ENCODE measurements at regions not wholly inside any gene's neighbourhood (a gene's known extent, or its start where the extent isn't known, plus 50 kb on each side); places are given as distances from the start of the nearest gene placed in this dataset.

DNA sequence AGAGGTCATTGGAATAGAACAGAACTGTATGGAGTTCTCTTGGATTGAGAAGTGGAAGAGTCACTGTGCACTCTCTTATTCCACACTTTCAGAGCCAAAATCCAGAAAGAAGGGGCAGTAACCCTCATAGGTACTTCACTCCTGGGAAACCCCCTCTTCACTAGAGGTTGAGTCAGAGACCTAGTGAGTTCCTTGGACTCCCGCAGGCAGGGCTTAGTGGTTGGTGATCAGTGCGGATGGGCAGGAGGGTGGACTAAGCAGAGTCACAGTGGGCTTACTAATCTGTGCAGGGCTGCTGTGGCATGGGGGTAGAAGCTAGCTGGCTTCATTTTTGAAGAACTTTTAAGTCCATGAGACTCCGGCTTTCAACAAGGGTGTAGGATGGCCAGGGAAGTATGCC is 95.0 kb upstream of the MLN start:
- POLR2A ChIA-PET, result no interaction called here
- 61% methylated on average over 3 of the region's 3 CpGs for WGBS (ENCODE audit: missing lambda C conversion rate)
- CTCF ChIA-PET, result interaction anchor here (1.1 kb wide), 1 partner anchor 16 kb away, joined by 5 read pairs; no protein-coding TSS in a partner anchor
- no peak overlapping the region for H3K27ac ChIP-seq
- FAIRE-seq, result no peak
- DNase-seq (ENCODE audit: low read depth in 1 of 2, low spot score in 1 of 2), result no peak
- ATAC-seq, result no peak
- TF ChIP-seq KDM1A (IDR thresholded peaks at IDR 0.05; ENCODE audit: low read depth), result no peak
- TF ChIP-seq ATOH8 (CRISPR knock-in tag; IDR thresholded peaks at IDR 0.05; ENCODE audit: low read depth), result no peak
- no peak for TF ChIP-seq PHF8 (IDR thresholded peaks at IDR 0.05; ENCODE audit: borderline replicate concordance, low read depth)
- H3K4me3 ChIP-seq, result no peak overlapping the region
- H3K4me1 ChIP-seq, result peaks cover 15% of the 10 kb centered on the region
- no peak overlapping the region for H3K4me2 ChIP-seq
- no peaks in the 10 kb centered on the region for H3K9me3 ChIP-seq

DNA sequence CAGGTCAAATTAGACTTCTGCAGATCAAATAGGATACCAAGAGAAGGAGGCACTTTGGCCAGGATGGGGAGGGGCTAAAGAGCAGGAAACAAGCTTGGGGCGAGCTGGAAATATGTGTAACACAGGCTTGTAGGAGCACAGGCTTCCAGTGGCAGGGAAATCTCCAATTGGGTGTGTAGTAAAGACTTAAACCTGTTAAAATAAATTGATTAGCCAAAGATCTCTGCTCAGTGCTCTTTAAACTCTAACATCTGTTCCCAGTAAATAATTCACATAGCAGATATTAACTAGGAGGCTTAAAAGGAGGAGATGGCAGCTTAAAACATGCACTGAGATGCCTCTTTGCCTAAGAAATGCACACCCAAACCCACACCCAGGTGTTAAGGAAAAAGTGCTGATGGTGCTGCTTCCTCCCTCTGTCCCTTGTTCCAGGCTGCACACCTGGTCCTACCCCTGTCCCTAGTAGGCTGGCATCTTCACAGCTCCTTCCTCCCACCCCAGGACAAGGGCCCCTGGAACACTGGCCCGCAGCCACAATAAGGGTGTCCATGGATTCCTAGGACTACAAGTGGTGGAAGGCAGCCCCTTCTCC is 93.5 kb upstream of the MLN start:
- DNase-seq (ENCODE audit: low read depth in 1 of 2, low spot score in 1 of 2) (no peak), ATAC-seq (peak in 1 of 2 experiments; percentile 48; a peak in 3 of 6 replicates), FAIRE-seq (no peak)
- TF ChIP-seq BHLHE40 (IDR thresholded peaks at IDR 0.05; ENCODE audit: low read depth, low read length) (no peak), MAFK (IDR thresholded peaks at IDR 0.05; ENCODE audit: partially characterized antibody) (peak; percentile 2)
- Histone ChIP-seq H3K4me1 (peaks cover 15% of the 10 kb centered on the region), H3K9me3 (no peaks in the 10 kb centered on the region), H3K4me2 (peak overlapping the region; percentile 39), H3K4me3 (no peak overlapping the region), H3K27ac (peak overlapping the region; percentile 24 to 62; a peak in 4 of 6 replicates)
- 89% methylated on average over 1 of the region's 2 CpGs for WGBS (ENCODE audit: missing lambda C conversion rate)
- CTCF ChIA-PET, result interaction anchor here (0.8 to 1.5 kb wide), 4 partner anchors 18 to 126 kb away, joined by 3 to 5 read pairs (median 4); no protein-coding TSS in a partner anchor
- POLR2A ChIA-PET, result no interaction called here

DNA sequence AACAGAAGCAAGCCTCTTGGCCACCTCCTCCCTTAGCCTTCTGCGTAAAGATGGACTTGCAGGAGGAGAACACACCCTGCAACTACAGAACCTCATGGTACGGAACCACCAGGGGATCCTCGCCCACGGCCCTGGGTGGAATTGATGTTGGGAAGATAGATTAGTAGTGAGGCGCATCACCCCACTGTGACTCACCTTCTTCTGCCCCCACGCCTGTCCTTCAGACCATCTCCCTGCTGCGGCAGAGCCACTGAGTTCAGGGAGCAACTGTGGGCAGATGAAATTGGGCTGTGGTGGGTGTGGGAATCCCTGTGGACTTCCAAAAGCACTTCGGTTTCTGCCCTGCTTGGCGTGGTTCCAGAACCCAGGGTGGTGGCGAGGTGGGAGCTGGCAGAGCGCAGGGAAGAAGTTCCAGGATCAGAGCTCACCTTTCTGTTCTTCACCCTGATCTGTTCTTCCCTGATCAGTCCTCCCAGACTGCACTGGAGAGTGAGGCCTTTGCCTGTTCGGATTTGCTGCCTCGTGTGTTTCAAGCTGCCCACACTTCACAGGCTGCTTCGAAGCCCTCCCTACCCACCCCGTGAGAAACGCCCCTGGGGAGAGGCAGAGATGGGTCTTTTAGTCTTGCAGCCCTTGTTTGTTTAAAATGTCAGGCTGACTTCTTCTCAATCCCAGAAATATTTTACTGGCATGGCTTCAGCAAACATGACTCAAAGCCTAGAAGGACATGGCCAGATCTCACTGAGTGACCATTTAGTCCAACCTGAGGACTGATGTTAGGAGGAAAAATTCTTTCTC is 92.8 kb upstream of the MLN start:
- no peak overlapping the region for H3K4me3 ChIP-seq
- no peak for DNase-seq (ENCODE audit: low read depth in 1 of 2, low spot score in 1 of 2)
- peak in 1 of 2 experiments; percentile 55; a peak in 3 of 6 replicates for ATAC-seq
- no peak for TF ChIP-seq JUN (IDR thresholded peaks at IDR 0.05)
- TF ChIP-seq RFX5 (IDR thresholded peaks at IDR 0.05), result no peak
- TF ChIP-seq ZNF302 (CRISPR knock-in tag; IDR thresholded peaks at IDR 0.05), result no peak
- no peak for TF ChIP-seq RARB (CRISPR knock-in tag; IDR thresholded peaks at IDR 0.05)
- no peak for TF ChIP-seq MAX (IDR thresholded peaks at IDR 0.05)
- TF ChIP-seq NFE2L2 (conservative IDR thresholded peaks at IDR 0.05; ENCODE audit: low read length), result no peak
- no peak for TF ChIP-seq CHD2 (IDR thresholded peaks at IDR 0.05; ENCODE audit: low read length, partially characterized antibody)
- H3K27ac ChIP-seq, result peak overlapping the region in 1 of 2 experiments; percentile 62; a peak in 4 of 6 replicates
- WGBS (ENCODE audit: missing lambda C conversion rate), result 59% methylated on average over 13 of the region's 16 CpGs
- ChIA-PET CTCF (interaction anchor here (0.8 to 1.5 kb wide), 4 partner anchors 62 to 257 kb away, joined by 3 to 4 read pairs (median 3); no protein-coding TSS in a partner anchor), POLR2A (no interaction called here)
- FAIRE-seq, result no peak
- peaks cover 15% of the 10 kb centered on the region for H3K4me1 ChIP-seq
- peak overlapping the region; percentile 39 for H3K4me2 ChIP-seq
- no peaks in the 10 kb centered on the region for H3K9me3 ChIP-seq

- H3K4me3 ChIP-seq, result no peak overlapping the region
- DNase-seq (ENCODE audit: low read depth in 1 of 2, low spot score in 1 of 2), result no peak
- no peak for TF ChIP-seq BHLHE40 (IDR thresholded peaks at IDR 0.05; ENCODE audit: low read depth, low read length)
- TF ChIP-seq USF2 (IDR thresholded peaks at IDR 0.05), result no peak
- no peak for TF ChIP-seq MAX (IDR thresholded peaks at IDR 0.05)
- no peak for TF ChIP-seq NFE2L2 (conservative IDR thresholded peaks at IDR 0.05; ENCODE audit: low read length)
- no peak for TF ChIP-seq ATOH8 (CRISPR knock-in tag; IDR thresholded peaks at IDR 0.05; ENCODE audit: low read depth)
- no peak for TF ChIP-seq ZFP36 (IDR thresholded peaks at IDR 0.05; ENCODE audit: borderline replicate concordance, partially characterized antibody)
- no peak for TF ChIP-seq EHMT2 (IDR thresholded peaks at IDR 0.05; ENCODE audit: low read depth)
- TF ChIP-seq HOXB13 (CRISPR knock-in tag; IDR thresholded peaks at IDR 0.05; ENCODE audit: low read depth), result no peak
- TF ChIP-seq CBX8 (IDR thresholded peaks at IDR 0.05), result no peak
- no peak for TF ChIP-seq PHF8 (IDR thresholded peaks at IDR 0.05; ENCODE audit: borderline replicate concordance, low read depth)
- TF ChIP-seq RARB (CRISPR knock-in tag; IDR thresholded peaks at IDR 0.05), result no peak
- TF ChIP-seq FOSB (CRISPR knock-in tag; IDR thresholded peaks at IDR 0.05), result no peak
- no peak for TF ChIP-seq HMGXB4 (CRISPR knock-in tag; IDR thresholded peaks at IDR 0.05; ENCODE audit: borderline replicate concordance)
- no peak for TF ChIP-seq HOXB5 (CRISPR knock-in tag; IDR thresholded peaks at IDR 0.05)
- no peak for TF ChIP-seq KDM5A (IDR thresholded peaks at IDR 0.05)
- TF ChIP-seq FOSL2 (IDR thresholded peaks at IDR 0.05), result no peak
- TF ChIP-seq FOSL2 (CRISPR knock-in tag; IDR thresholded peaks at IDR 0.05), result no peak
- CTCF ChIA-PET, result interaction anchor here (0.9 to 1.5 kb wide), 2 partner anchors 124 to 257 kb away, joined by 3 to 4 read pairs; no protein-coding TSS in a partner anchor
- ATAC-seq, result no peak
- H3K27ac ChIP-seq, result no peak overlapping the region
- no peak for FAIRE-seq
- no peak overlapping the region for H3K4me2 ChIP-seq
- POLR2A ChIA-PET, result no interaction called here
- H3K9me3 ChIP-seq, result no peaks in the 10 kb centered on the region
- 100% methylated on average over 2 of the region's 2 CpGs for WGBS (ENCODE audit: missing lambda C conversion rate)
- peaks cover 15% of the 10 kb centered on the region for H3K4me1 ChIP-seq
Observed at GRCh38 chr6:33895988-33896387, 92.2 kb upstream of the MLN start.

All from A549 (cell line).